Gastroesophageal sphincter (tissue), 3 donors: ENCODE measurements at regions not wholly inside any gene's neighbourhood (a gene's known extent, or its start where the extent isn't known, plus 50 kb on each side); places are given as distances from the start of the nearest gene placed in this dataset.
"Not testable (repeated sequence)": the region's sequence is repeated elsewhere in the genome, so short reads cannot be mapped to it uniquely, and the experiment has no call there.

Experiments used
- EP300 ChIP-seq: sonication (generic); formaldehyde crosslinking; IDR thresholded peaks from one replicate; pipeline ENCODE4 v1.6.1; 2017; ENCODE audit warnings: antibody characterized with exemption, mild to moderate bottlenecking
- POLR2A ChIP-seq, 2 donors: fragments of 450-650 bp; IDR thresholded peaks; one replicate each; pipeline ENCODE4 v1.6.1; 2017; ENCODE audit warnings: antibody characterized with exemption in 2 of 2, mild to moderate bottlenecking in 2 of 2, moderate library complexity in 1 of 2
- POLR2AphosphoS5 ChIP-seq: sonication (generic); formaldehyde crosslinking; IDR thresholded peaks from one replicate; pipeline ENCODE4 v1.6.1; 2017; ENCODE audit warnings: antibody characterized with exemption
- TF ChIP-seq, protein P1 (sequence below), 4 experiments: fragments of 200-600 bp in 2 of 4; fragments of 450-650 bp in 2 of 4; sonication (generic) in 1 of 4; IDR thresholded peaks; one replicate each; pipeline ENCODE4 v1.5.1; 2017 to 2019; ENCODE audit warnings: antibody characterized with exemption in 4 of 4, mild to moderate bottlenecking in 2 of 4, moderate library complexity in 2 of 4

DNA sequence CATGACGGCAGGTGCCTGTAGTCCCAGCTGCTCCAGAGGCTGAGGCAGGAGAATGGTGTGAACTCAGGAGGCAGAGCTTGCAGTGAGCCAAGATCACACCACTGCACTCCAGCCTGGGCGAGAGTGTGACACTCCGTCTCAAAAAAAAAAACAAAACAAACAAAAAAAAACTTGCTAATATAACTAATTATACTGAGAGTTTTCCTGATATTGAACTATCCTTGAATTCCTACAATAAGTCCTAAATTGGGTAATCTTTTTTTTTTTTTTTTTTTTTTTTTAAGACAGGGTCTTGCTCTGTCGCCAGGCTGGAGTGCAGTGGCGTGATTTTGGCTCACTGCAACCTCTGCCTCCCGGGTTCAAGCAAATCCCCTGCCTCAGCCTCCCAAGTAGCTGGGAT, 122.7 kb upstream of the ATF7IP start:
- TF ChIP-seq POLR2A (IDR thresholded peaks at IDR 0.05); EP300; POLR2AphosphoS5: not testable (repeated sequence)
- TF ChIP-seq, protein P1, sequence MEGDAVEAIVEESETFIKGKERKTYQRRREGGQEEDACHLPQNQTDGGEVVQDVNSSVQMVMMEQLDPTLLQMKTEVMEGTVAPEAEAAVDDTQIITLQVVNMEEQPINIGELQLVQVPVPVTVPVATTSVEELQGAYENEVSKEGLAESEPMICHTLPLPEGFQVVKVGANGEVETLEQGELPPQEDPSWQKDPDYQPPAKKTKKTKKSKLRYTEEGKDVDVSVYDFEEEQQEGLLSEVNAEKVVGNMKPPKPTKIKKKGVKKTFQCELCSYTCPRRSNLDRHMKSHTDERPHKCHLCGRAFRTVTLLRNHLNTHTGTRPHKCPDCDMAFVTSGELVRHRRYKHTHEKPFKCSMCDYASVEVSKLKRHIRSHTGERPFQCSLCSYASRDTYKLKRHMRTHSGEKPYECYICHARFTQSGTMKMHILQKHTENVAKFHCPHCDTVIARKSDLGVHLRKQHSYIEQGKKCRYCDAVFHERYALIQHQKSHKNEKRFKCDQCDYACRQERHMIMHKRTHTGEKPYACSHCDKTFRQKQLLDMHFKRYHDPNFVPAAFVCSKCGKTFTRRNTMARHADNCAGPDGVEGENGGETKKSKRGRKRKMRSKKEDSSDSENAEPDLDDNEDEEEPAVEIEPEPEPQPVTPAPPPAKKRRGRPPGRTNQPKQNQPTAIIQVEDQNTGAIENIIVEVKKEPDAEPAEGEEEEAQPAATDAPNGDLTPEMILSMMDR (IDR thresholded peaks at IDR 0.05), result not testable (repeated sequence)
